VCaP (cell line): ENCODE measurements at regions not wholly inside any gene's neighbourhood (a gene's known extent, or its start where the extent isn't known, plus 50 kb on each side); places are given as distances from the start of the nearest gene placed in this dataset.
A peak's percentile ranks its signal among the peaks of the same experiment; 100 is the strongest.

Experiments
- H3K27ac ChIP-seq: fragments of 450-650 bp; 2 replicates; pipeline ENCODE4 v1.5.1; 2017
- TF ChIP-seq, protein P1 (sequence below): fragments of 450-650 bp; conservative IDR thresholded peaks from 2 replicates; pipeline ENCODE4 v1.5.1; 2017; ENCODE audit warnings: mild to moderate bottlenecking, moderate library complexity

DNA sequence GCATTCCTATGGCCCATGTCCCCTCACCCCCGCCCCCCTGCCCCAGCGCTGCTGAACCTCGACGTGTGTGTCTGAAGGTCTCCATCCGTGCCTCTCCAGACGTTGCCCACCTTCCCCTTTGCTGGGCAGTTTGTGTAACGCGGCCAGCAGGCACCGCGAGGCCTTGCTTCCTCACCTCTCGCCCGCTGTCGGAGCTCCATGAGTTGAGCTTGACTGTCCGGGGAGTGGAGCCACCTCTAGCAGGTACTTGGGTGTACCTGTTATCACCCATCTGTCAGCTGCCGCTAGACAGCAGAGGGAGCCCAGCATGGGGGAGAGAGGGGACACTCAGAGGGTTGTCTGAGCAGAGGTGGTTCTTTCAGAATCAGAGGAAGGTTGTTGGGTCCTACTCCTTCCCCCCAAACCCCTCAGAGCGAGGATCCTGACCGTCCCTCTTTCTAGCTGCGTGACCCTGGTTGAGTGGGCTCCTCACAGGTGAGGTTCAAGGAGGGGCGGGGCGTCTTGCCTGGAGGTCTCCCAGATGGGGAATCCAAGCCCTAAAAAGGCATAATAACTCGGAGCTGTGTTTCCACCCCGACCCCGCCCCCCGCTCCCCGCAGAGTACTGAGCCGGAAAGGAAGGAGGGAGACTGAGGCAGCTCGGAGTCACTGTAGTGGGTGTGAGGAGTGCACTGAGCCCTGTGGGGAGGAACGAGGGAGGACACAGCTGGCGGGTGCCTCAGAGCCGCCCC lies 184.7 kb downstream of the C9orf50 start:
- H3K27ac ChIP-seq, result peak overlapping the region; percentile 81; the same call in 1 of the 2 replicates
- TF ChIP-seq, protein P1, sequence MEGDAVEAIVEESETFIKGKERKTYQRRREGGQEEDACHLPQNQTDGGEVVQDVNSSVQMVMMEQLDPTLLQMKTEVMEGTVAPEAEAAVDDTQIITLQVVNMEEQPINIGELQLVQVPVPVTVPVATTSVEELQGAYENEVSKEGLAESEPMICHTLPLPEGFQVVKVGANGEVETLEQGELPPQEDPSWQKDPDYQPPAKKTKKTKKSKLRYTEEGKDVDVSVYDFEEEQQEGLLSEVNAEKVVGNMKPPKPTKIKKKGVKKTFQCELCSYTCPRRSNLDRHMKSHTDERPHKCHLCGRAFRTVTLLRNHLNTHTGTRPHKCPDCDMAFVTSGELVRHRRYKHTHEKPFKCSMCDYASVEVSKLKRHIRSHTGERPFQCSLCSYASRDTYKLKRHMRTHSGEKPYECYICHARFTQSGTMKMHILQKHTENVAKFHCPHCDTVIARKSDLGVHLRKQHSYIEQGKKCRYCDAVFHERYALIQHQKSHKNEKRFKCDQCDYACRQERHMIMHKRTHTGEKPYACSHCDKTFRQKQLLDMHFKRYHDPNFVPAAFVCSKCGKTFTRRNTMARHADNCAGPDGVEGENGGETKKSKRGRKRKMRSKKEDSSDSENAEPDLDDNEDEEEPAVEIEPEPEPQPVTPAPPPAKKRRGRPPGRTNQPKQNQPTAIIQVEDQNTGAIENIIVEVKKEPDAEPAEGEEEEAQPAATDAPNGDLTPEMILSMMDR, result no peak

DNA sequence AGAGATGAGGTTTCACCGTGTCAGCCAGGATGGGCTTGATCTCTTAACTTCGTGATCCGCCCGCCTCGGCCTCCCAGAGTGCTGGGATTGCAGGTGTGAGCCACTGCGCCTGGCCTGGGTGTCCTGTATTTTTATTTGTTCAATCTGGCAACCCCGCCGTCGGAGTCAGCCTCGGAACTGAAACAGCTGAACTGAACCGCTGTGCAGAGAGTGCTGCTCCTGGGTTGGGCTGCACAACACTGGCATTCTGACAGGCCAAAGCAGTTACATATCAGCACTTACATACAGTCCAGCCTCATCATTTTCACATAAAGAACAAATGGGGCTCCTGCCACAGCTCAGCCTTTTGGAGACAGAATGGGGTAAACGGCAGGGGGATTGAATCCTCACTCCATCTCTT lies 185.6 kb downstream of the C9orf50 start:
- TF ChIP-seq, protein P1, result no peak
- H3K27ac ChIP-seq, result no peak overlapping the region

- TF ChIP-seq, protein P1, result no peak
- no peak overlapping the region; the same call in 1 of the 2 replicates for H3K27ac ChIP-seq
These were observed 186.7 kb downstream of the C9orf50 start for GRCh38 chr9:129434187-129434586.

DNA sequence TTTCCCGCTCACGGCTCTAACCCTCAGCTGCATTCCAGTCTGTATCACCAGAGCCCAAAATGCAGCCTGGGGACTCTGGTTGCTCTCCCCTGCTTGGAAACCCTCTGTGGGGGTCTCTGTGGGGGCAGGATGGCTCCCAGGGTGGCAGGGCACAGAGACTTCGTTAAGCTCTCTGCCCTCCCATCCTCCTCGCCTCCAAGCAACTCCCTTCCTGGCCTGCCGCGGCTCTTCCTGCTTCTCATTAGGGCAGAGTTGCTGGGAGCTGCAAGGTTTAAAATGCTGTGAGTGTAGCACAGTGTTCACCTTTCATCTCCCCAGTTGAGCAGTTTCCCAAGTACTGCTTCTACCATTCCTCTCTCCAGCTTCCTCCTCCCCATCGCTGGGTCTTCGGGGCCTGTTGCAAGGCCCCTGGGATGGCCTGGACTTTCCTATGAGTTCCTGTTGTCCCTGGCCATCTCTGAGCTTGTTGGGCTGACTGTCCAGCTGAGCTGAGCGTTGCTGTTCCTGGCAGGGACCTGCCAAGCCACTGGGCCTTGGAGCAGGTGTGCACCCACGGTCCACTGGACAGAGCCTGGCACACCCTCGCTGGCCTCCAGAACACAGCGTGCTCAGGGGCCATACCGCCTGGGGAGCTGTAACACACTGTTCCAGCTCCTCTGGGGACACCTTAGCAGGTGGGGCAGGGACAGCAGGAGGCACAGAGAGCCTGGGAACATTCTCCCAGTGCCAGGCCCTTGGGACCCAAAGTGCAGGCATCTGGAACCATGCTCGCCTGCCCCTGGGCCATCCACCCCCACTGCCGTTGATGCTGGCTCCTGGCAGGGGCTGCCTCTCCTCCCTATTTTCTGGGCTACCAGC lies 188.4 kb downstream of the C9orf50 start:
- peak overlapping the region; percentile 79 for H3K27ac ChIP-seq
- TF ChIP-seq, protein P1, result no peak

DNA sequence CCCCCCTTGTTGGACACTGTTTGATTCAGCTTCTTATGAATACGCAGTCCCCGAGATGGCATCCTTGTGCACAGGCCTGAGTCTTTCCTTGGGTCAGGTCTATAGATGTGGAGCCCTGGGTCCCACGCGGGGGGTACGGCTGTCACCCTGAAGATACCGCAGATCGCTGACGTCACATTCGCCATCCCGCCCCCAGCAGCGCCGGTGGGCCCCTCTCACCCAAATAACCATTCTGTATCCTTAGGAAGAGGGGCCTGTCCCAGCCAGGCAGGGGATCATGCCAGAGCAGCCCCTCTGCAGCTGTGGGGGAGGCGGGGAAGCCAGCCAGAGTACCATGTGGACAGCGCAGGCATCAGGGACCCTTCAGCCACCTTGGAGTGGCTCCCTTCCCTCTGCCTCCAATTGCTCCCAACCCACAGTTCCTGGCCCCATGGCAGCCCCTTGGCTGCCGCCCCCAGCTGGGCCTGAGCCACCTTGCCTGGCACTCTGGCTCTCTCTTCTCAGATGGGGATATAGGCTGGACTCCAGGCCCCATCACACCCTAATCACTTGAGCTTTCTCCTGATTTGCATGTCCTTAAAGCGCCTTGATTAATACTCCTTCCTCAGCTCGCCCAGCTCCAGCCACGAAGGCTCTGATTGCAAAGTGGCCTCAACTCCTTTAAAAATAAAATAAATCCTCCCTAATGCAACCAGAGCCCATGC lies 189.8 kb downstream of the C9orf50 start:
- H3K27ac ChIP-seq, result peak overlapping the region; percentile 79; the same call in 1 of the 2 replicates
- TF ChIP-seq, protein P1, result no peak

GRCh38 chr9:129428864-129429577 lies 191.9 kb downstream of the C9orf50 start:
- H3K27ac ChIP-seq, result 0 out of 2 replicates have a peak overlapping the region, but pooled peaks have one; percentile 2
- TF ChIP-seq, protein P1, result no peak
